Mesothelial cell of epicardium (in vitro differentiated cells): ENCODE measurements at regions not wholly inside any gene's neighbourhood (a gene's known extent, or its start where the extent isn't known, plus 50 kb on each side); places are given as distances from the start of the nearest gene placed in this dataset.

ENCODE experiments used
- DNase-seq, 2 experiments: peaks; one replicate each; pipeline ENCODE4 v3.0.0; 2021; ENCODE audit warnings: low spot score in 2 of 2; ENCODE audit not compliant: unreplicated experiment in 2 of 2
- H3K27ac Mint-ChIP-seq: 2 replicates; pipeline ENCODE4 v1.8.0; 2021; ENCODE audit warnings: mixed read lengths
- H3K27me3 Mint-ChIP-seq: 2 replicates; pipeline ENCODE4 v1.8.0; 2021; ENCODE audit warnings: low read depth, mixed read lengths
- H3K36me3 Mint-ChIP-seq: 2 replicates; pipeline ENCODE4 v1.8.0; 2021; ENCODE audit warnings: mixed read lengths
- H3K4me1 Mint-ChIP-seq: 2 replicates; pipeline ENCODE4 v1.8.0; 2021; ENCODE audit warnings: mixed read lengths
- H3K4me3 Mint-ChIP-seq: 2 replicates; pipeline ENCODE4 v1.8.0; 2021; ENCODE audit warnings: mild to moderate bottlenecking, moderate library complexity, mixed read lengths
- H3K9me3 Mint-ChIP-seq: 2 replicates; pipeline ENCODE4 v1.8.0; 2021; ENCODE audit warnings: mixed read lengths
- TF ChIP-seq, protein P1 (sequence below): fragments of 200-600 bp; sonication (generic); IDR thresholded peaks from one replicate; pipeline ENCODE4 v1.5.0; 2021; ENCODE audit warnings: antibody characterized with exemption; ENCODE audit not compliant: unreplicated experiment

DNA sequence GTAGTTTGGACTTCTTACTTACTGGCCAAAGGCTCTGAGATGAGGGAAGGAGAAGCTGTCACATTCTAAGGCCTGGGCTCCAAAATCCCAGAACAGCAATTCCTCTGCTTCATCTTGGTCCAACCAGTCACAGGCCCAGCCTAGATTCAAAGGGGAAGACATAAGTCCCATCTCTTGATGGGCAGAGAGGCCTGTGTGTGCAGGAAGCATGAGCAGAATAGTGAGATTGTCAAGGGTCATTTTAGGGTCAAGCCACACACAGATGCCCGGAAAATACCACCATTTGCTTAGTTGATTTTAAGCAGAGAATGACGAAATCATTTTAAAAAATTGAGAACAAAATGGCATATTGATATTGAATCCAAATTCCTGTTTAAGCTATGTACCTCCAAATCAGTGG, 580.9 kb upstream of the ZFP42 start:
- Mint-ChIP-seq H3K9me3 (no peaks in the 10 kb centered on the region), H3K27me3 (no peaks in the 10 kb centered on the region), H3K36me3 (no peaks in the 10 kb centered on the region), H3K27ac (no peak overlapping the region), H3K4me1 (peaks cover 13% of the 10 kb centered on the region), H3K4me3 (no peak overlapping the region)
- TF ChIP-seq, protein P1, sequence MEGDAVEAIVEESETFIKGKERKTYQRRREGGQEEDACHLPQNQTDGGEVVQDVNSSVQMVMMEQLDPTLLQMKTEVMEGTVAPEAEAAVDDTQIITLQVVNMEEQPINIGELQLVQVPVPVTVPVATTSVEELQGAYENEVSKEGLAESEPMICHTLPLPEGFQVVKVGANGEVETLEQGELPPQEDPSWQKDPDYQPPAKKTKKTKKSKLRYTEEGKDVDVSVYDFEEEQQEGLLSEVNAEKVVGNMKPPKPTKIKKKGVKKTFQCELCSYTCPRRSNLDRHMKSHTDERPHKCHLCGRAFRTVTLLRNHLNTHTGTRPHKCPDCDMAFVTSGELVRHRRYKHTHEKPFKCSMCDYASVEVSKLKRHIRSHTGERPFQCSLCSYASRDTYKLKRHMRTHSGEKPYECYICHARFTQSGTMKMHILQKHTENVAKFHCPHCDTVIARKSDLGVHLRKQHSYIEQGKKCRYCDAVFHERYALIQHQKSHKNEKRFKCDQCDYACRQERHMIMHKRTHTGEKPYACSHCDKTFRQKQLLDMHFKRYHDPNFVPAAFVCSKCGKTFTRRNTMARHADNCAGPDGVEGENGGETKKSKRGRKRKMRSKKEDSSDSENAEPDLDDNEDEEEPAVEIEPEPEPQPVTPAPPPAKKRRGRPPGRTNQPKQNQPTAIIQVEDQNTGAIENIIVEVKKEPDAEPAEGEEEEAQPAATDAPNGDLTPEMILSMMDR: no peak
- no peak for DNase-seq

DNA sequence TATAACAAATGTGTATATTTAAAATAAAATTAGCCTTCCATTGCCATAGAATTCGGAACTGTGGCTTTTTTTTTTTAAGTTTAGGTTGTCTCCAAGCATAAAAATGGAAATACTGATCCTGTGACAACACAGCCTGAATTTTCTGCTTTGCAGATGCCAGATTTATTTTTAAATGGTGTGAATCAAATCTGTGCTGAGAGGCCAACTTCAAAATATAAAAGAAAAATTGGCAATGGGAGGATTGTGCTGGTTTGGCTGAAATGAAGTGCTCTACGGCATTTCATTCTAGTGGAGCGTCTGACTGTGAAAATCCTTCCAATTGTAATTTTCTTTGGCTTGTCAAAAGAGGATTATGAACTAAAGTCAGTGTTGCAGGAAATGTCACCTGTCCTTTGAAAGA, 580.3 kb upstream of the ZFP42 start:
- DNase-seq: no peak
- peaks cover 13% of the 10 kb centered on the region for H3K4me1 Mint-ChIP-seq
- H3K36me3 Mint-ChIP-seq: no peaks in the 10 kb centered on the region
- H3K9me3 Mint-ChIP-seq: no peaks in the 10 kb centered on the region
- TF ChIP-seq, protein P1: no peak
- H3K4me3 Mint-ChIP-seq: no peak overlapping the region
- no peak overlapping the region for H3K27ac Mint-ChIP-seq
- H3K27me3 Mint-ChIP-seq: no peaks in the 10 kb centered on the region

DNA sequence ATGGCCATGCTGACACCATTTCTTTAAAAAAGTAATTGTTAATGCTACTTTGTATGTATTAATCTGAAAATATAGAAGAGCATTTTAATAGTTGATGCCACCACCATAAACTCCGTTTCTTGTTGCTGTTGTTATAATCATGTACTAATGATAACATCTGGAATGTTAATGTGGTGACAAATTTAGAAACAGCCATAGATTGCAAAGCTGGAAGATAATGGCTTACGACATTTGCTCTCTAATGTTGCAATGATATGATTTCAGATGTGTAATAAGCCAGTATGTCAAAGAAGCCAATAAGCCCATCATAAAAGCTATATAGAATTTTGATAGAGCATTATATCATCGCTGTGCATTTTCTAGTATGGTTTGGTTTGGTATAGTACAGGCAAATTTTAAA, 579.4 kb upstream of the ZFP42 start:
- H3K36me3 Mint-ChIP-seq: no peaks in the 10 kb centered on the region
- H3K27me3 Mint-ChIP-seq: no peaks in the 10 kb centered on the region
- no peak overlapping the region for H3K4me3 Mint-ChIP-seq
- TF ChIP-seq, protein P1: no peak
- H3K9me3 Mint-ChIP-seq: no peaks in the 10 kb centered on the region
- H3K4me1 Mint-ChIP-seq: peaks cover 13% of the 10 kb centered on the region
- DNase-seq: no peak
- H3K27ac Mint-ChIP-seq: no peak overlapping the region

DNA sequence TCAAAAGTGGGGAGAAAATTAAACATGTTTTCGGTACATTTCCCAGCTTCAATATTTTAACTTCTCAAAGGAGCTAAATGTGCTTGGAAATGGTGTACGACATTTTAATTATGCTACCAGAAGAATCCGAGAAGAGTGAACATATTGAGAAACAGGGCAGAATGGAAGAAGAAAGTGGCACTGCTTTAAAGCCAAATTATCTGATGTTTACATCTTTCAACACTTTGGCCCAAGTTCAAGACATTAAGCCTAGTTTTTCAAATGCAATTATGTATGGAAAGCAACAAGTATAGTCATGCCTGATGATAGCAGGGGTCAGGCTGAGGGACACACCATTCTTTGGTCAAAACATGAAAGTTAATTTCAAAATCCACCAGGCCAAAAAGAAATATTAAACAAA, 577.9 kb upstream of the ZFP42 start:
- TF ChIP-seq, protein P1: no peak
- Mint-ChIP-seq H3K36me3 (no peaks in the 10 kb centered on the region), H3K4me1 (peaks cover 11% of the 10 kb centered on the region), H3K4me3 (no peak overlapping the region), H3K27me3 (no peaks in the 10 kb centered on the region), H3K27ac (peak overlapping the region; percentile 42), H3K9me3 (no peaks in the 10 kb centered on the region)
- DNase-seq: no peak

DNA sequence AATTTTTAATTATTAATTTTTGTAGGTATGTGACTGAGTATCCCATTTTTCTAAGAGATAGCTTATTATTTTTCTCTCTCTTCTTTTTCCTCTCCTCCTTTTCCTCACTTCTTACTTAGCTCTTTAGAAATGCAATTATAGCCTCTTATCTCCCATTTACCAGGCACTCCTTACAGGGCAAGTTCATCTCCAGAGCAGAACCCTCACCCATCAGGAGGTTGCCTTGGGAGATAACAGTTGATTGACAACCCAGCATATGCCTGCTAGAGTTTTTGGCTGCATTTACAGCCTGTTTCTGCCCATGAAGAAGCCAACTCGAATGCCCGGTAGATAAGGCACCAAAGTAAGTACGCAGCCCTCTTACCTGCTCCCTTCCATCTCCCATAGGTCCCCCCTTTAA, 572.9 kb upstream of the ZFP42 start:
- H3K27me3 Mint-ChIP-seq: no peaks in the 10 kb centered on the region
- no peak overlapping the region for H3K27ac Mint-ChIP-seq
- DNase-seq: no peak
- peaks cover 8% of the 10 kb centered on the region for H3K4me1 Mint-ChIP-seq
- no peaks in the 10 kb centered on the region for H3K36me3 Mint-ChIP-seq
- peaks cover 11% of the 10 kb centered on the region for H3K9me3 Mint-ChIP-seq
- H3K4me3 Mint-ChIP-seq: no peak overlapping the region
- TF ChIP-seq, protein P1: no peak

DNA sequence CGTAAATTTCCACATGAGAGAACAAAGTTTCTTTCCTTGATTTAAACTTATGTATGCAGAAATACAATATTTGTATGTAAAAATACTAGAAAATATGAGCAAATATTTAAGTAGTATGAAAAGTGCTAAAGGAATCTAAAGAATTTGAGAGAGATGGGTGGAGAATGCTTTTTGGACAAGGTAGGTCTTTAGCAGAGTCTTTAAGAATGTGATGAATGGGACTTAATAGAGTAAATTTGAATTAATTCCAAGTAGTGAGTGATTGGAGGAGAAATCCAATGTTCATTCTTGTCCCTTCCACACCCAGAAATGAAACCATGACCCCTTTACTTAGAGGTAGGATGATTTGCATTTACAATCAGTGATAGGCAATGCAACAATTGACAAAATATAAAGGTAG, 570.9 kb upstream of the ZFP42 start:
- H3K4me3 Mint-ChIP-seq: no peak overlapping the region
- H3K4me1 Mint-ChIP-seq: no peaks in the 10 kb centered on the region
- H3K27ac Mint-ChIP-seq: no peak overlapping the region
- no peak for DNase-seq
- H3K9me3 Mint-ChIP-seq: peaks cover 11% of the 10 kb centered on the region
- H3K27me3 Mint-ChIP-seq: no peaks in the 10 kb centered on the region
- TF ChIP-seq, protein P1: no peak
- no peaks in the 10 kb centered on the region for H3K36me3 Mint-ChIP-seq
